Upper lobe of left lung (tissue), 4 donors: ENCODE measurements at regions not wholly inside any gene's neighbourhood (a gene's known extent, or its start where the extent isn't known, plus 50 kb on each side); places are given as distances from the start of the nearest gene placed in this dataset.

Experiments
- CTCF ChIP-seq, 6 experiments: fragments of 450-650 bp in 4 of 6; fragments of 200-600 bp in 2 of 6; sonication (generic) in 2 of 6; IDR thresholded peaks; one replicate each; pipeline ENCODE4 v1.5.1; 2016 to 2019; ENCODE audit warnings: antibody characterized with exemption in 6 of 6
- EP300 ChIP-seq, 4 donors: sonication (generic); formaldehyde crosslinking; IDR thresholded peaks; one replicate each; pipeline ENCODE4 v1.5.1; 2017; ENCODE audit warnings: antibody characterized with exemption in 4 of 4, control low read depth in 2 of 4
- POLR2A ChIP-seq, 4 donors: fragments of 450-650 bp; IDR thresholded peaks; one replicate each; pipeline ENCODE4 v1.5.1; 2016 to 2017; ENCODE audit warnings: antibody characterized with exemption in 4 of 4, mild to moderate bottlenecking in 2 of 4

- TF ChIP-seq CTCF (IDR thresholded peaks at IDR 0.05) (no peak), POLR2A (IDR thresholded peaks at IDR 0.05) (no peak), EP300 (IDR thresholded peaks at IDR 0.05) (no peak)
Measured at GRCh38 chr2:66329081-66329605, 105.8 kb upstream of the MEIS1 start.
